Upper lobe of left lung (tissue), 6 donors: ENCODE measurements at regions not wholly inside any gene's neighbourhood (a gene's known extent, or its start where the extent isn't known, plus 50 kb on each side); places are given as distances from the start of the nearest gene placed in this dataset.

Source experiments
- ATAC-seq, 2 donors: fragments of 200-7000 bp; cut with Tn5 transposase; one replicate each; pipeline ENCODE4 v1.9.1; 2022; ENCODE audit warnings: mild to moderate bottlenecking in 2 of 2, moderate library complexity in 2 of 2; ENCODE audit not compliant: low FRiP score in 2 of 2
- DNase-seq, 2 donors: peaks; one replicate each; pipeline ENCODE4 v3.0.0-alpha.2; 2019 to 2020
- H3K27ac ChIP-seq, 4 donors: fragments of 200-600 bp; sonication (generic); one replicate each; pipeline ENCODE4 v1.5.1; 2016 to 2019
- H3K27me3 ChIP-seq, 4 donors: fragments of 200-600 bp; sonication (generic); one replicate each; pipeline ENCODE4 v1.5.1; 2017 to 2019
- H3K36me3 ChIP-seq, 4 donors: fragments of 200-600 bp; sonication (generic); one replicate each; pipeline ENCODE4 v1.5.1; 2016 to 2019
- H3K4me1 ChIP-seq, 4 donors: fragments of 200-600 bp; sonication (generic); one replicate each; pipeline ENCODE4 v1.5.1; 2018 to 2019
- H3K4me3 ChIP-seq, 4 donors: fragments of 200-600 bp; sonication (generic); one replicate each; pipeline ENCODE4 v1.5.1; 2017 to 2019; ENCODE audit warnings: mild to moderate bottlenecking in 2 of 4, moderate library complexity in 1 of 4
- H3K9me3 ChIP-seq, 4 donors: fragments of 200-600 bp; sonication (generic); one replicate each; pipeline ENCODE4 v1.5.1; 2018 to 2019
- EP300 ChIP-seq, 4 donors: sonication (generic); formaldehyde crosslinking; IDR thresholded peaks; one replicate each; pipeline ENCODE4 v1.5.1; 2017; ENCODE audit warnings: antibody characterized with exemption in 4 of 4, control low read depth in 2 of 4
- POLR2A ChIP-seq, 4 donors: fragments of 450-650 bp; IDR thresholded peaks; one replicate each; pipeline ENCODE4 v1.5.1; 2016 to 2017; ENCODE audit warnings: antibody characterized with exemption in 4 of 4, mild to moderate bottlenecking in 2 of 4
- POLR2AphosphoS5 ChIP-seq, 2 donors: sonication (generic); formaldehyde crosslinking; IDR thresholded peaks; one replicate each; pipeline ENCODE4 v1.5.1; 2017; ENCODE audit warnings: antibody characterized with exemption in 2 of 2
- WGBS, 2 donors: methylation state at CpG; one replicate each; pipeline ENCODE4 v1.1.5; 2017 to 2018; 5-methylcytosine and 5-hydroxymethylcytosine counted together
- TF ChIP-seq, protein P1 (sequence below), 6 experiments: fragments of 450-650 bp in 4 of 6; fragments of 200-600 bp in 2 of 6; sonication (generic) in 2 of 6; IDR thresholded peaks; one replicate each; pipeline ENCODE4 v1.5.1; 2016 to 2019; ENCODE audit warnings: antibody characterized with exemption in 6 of 6
- donor health status: DM: no; HTN: no; CAD: no; lungs with moderate emphysema.
- donor health status: DM: no; HTN: yes; CAD: no; lungs with severe emphysema.

GRCh38 chr12:127556231-127556886 is 710.6 kb upstream of the TMEM132C start:
- Histone ChIP-seq H3K27me3 (no peaks in the 10 kb centered on the region), H3K36me3 (no peaks in the 10 kb centered on the region), H3K4me1 (peaks cover 0 to 4% (median 0%) of the 10 kb centered on the region in 4 donors), H3K4me3 (no peak overlapping the region), H3K27ac (no peak overlapping the region), H3K9me3 (no peaks in the 10 kb centered on the region)
- TF ChIP-seq, protein P1, sequence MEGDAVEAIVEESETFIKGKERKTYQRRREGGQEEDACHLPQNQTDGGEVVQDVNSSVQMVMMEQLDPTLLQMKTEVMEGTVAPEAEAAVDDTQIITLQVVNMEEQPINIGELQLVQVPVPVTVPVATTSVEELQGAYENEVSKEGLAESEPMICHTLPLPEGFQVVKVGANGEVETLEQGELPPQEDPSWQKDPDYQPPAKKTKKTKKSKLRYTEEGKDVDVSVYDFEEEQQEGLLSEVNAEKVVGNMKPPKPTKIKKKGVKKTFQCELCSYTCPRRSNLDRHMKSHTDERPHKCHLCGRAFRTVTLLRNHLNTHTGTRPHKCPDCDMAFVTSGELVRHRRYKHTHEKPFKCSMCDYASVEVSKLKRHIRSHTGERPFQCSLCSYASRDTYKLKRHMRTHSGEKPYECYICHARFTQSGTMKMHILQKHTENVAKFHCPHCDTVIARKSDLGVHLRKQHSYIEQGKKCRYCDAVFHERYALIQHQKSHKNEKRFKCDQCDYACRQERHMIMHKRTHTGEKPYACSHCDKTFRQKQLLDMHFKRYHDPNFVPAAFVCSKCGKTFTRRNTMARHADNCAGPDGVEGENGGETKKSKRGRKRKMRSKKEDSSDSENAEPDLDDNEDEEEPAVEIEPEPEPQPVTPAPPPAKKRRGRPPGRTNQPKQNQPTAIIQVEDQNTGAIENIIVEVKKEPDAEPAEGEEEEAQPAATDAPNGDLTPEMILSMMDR (IDR thresholded peaks at IDR 0.05) = no peak
- TF ChIP-seq POLR2AphosphoS5 (IDR thresholded peaks at IDR 0.05) (no peak), EP300 (IDR thresholded peaks at IDR 0.05) (no peak), POLR2A (IDR thresholded peaks at IDR 0.05) (no peak)
- DNase-seq (no peak), ATAC-seq (no peak)

DNA sequence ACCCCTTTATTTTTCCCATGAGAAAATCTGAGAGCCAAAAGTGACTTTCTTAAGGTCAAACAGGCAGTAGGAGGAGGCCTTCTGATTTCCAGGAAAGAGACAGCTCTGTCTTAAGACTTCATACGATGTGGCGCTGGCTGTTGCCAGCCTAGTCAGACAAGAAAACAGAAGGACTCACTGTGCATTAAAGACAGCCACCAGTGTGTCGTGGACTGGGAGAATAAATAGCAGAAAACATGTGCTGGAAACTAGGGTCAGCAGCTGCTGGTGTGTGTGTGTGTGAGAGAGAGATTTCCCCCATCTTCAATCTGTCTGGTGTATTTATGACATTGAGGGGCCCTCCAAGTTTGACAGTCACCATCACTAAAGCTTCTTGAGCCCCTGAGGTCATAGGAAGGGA is 708.6 kb upstream of the TMEM132C start:
- Histone ChIP-seq H3K9me3 (no peaks in the 10 kb centered on the region), H3K36me3 (no peaks in the 10 kb centered on the region), H3K4me1 (peaks cover 0 to 4% (median 0%) of the 10 kb centered on the region in 4 donors), H3K4me3 (no peak overlapping the region), H3K27ac (no peak overlapping the region), H3K27me3 (no peaks in the 10 kb centered on the region)
- 76 to 79% methylated on average over 3 of the region's 3 CpGs for WGBS, 2 donors
- no peak for ATAC-seq
- no peak for TF ChIP-seq POLR2AphosphoS5 (IDR thresholded peaks at IDR 0.05)
- TF ChIP-seq POLR2A (IDR thresholded peaks at IDR 0.05) = no peak
- TF ChIP-seq, protein P1 (IDR thresholded peaks at IDR 0.05) = no peak
- no peak for TF ChIP-seq EP300 (IDR thresholded peaks at IDR 0.05)
- DNase-seq = no peak

GRCh38 chr12:127559349-127560040 is 707.5 kb upstream of the TMEM132C start:
- H3K4me3 ChIP-seq = no peak overlapping the region
- ATAC-seq = peak in 1 of 2 donors; percentile 41
- H3K4me1 ChIP-seq = peaks cover 0 to 4% (median 0%) of the 10 kb centered on the region in 4 donors
- WGBS, 2 donors = 17 to 20% methylated on average over 12 of the region's 12 CpGs
- no peaks in the 10 kb centered on the region for H3K9me3 ChIP-seq
- no peaks in the 10 kb centered on the region for H3K27me3 ChIP-seq
- TF ChIP-seq EP300 (IDR thresholded peaks at IDR 0.05) = peak in 1 of 4 donors; percentile 24
- TF ChIP-seq POLR2AphosphoS5 (IDR thresholded peaks at IDR 0.05) = peak; percentile 29 to 42
- TF ChIP-seq, protein P1 (IDR thresholded peaks at IDR 0.05) = peak in 3 of 6 experiments; percentile 20 to 38 (median 21)
- no peak for TF ChIP-seq POLR2A (IDR thresholded peaks at IDR 0.05)
- no peak overlapping the region for H3K27ac ChIP-seq
- H3K36me3 ChIP-seq = no peaks in the 10 kb centered on the region
- peak in 1 of 2 donors; percentile 39 for DNase-seq

DNA sequence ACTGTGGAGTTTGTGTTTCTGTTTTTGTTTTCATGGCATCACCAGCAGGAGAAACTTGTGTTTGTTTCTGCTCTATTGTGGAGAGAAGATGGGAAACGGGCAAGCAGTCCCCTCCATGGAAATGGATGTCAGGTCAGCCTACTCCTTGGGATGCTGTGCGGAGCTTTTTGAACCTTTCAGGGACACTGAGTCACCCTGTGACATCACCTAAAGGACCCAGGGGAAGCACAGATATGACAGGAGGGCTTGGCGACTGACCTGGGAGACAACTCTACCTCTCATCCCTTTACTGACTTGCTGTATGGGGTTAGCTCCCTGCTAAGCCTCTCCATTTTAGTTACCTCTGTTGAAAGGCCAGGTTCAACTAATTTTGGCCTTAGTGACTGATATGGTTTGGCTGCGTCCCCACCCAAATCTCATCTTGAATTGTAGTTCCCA is 706.9 kb upstream of the TMEM132C start:
- no peak for TF ChIP-seq POLR2A (IDR thresholded peaks at IDR 0.05)
- TF ChIP-seq POLR2AphosphoS5 (IDR thresholded peaks at IDR 0.05) = no peak
- TF ChIP-seq, protein P1 (IDR thresholded peaks at IDR 0.05) = no peak
- TF ChIP-seq EP300 (IDR thresholded peaks at IDR 0.05) = no peak
- Histone ChIP-seq H3K4me3 (no peak overlapping the region), H3K27ac (no peak overlapping the region), H3K9me3 (no peaks in the 10 kb centered on the region), H3K27me3 (no peaks in the 10 kb centered on the region), H3K4me1 (peaks cover 0 to 4% (median 0%) of the 10 kb centered on the region in 4 donors), H3K36me3 (no peaks in the 10 kb centered on the region)
- no peak for ATAC-seq
- WGBS, 2 donors = 84 to 89% methylated on average over 4 of the region's 4 CpGs
- no peak for DNase-seq
